ENCODE measurements at regions not wholly inside any gene's neighbourhood (a gene's known extent, or its start where the extent isn't known, plus 50 kb on each side); places are given as distances from the start of the nearest gene placed in this dataset.
"Not testable (repeated sequence)": the region's sequence is repeated elsewhere in the genome, so short reads cannot be mapped to it uniquely, and the experiment has no call there.

DNA sequence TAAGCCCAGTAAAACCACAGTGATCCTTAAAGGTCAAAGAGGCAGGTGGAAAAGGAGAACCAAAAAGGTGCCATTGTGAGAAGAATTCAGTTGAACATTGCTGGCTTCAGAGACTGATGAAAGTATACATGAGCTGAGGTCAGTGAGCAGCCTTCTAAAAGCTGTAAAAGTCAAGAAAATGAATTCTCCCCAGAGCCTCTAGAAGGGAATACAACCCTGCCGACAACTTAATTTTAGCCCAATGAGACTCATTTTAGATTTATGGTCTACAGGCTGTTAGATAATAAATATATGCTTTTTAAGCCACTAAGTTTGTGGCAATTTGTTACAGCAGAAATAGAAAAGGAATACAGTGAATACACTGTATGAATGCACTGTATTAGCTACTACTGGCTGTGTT, 911.4 kb downstream of the TRIB2 start:
- peaks cover 5% of the 10 kb centered on the region for H3K9me3 Mint-ChIP-seq
- no peaks in the 10 kb centered on the region for H3K36me3 Mint-ChIP-seq (ENCODE audit: low read depth)
- no peaks in the 10 kb centered on the region for H3K4me1 Mint-ChIP-seq
- no peaks in the 10 kb centered on the region for H3K27me3 Mint-ChIP-seq
- DNase-seq, result no peak
- H3K27ac Mint-ChIP-seq, result no peak overlapping the region
- ChIA-PET CTCF (no interaction called here), POLR2A (no interaction called here)
- H3K4me3 Mint-ChIP-seq, result no peak overlapping the region

GRCh38 chr2:13638181-13638580, 921.4 kb downstream of the TRIB2 start:
- Mint-ChIP-seq H3K4me1 (no peaks in the 10 kb centered on the region), H3K27me3 (no peaks in the 10 kb centered on the region), H3K9me3 (peaks cover 9% of the 10 kb centered on the region), H3K36me3 (ENCODE audit: low read depth) (no peaks in the 10 kb centered on the region), H3K27ac (no peak overlapping the region), H3K4me3 (no peak overlapping the region)
- CTCF ChIA-PET, result no interaction called here
- POLR2A ChIA-PET, result no interaction called here
- no peak for DNase-seq

DNA sequence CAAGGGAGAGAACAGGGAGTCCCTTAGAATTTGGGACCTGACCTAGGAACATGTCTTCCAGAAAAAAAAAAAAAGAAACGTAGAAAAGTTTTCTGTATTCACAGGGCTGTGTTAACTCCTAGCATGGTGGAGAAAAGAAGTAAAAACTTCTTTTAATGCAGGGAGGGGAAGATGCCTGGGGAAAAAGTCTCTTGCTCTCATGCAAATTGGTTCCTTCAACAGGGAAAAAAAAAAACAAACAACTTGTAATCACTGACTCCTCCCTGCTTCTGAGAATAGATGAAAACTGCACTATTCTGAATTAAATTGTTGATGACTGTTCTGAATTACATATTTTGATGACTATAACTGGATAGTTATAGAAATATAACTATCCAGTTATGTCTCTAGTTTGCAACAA, 933.2 kb downstream of the TRIB2 start:
- ChIA-PET CTCF (no interaction called here), POLR2A (no interaction called here)
- Mint-ChIP-seq H3K9me3 (peaks cover 4% of the 10 kb centered on the region), H3K27ac (no peak overlapping the region), H3K4me3 (no peak overlapping the region), H3K36me3 (ENCODE audit: low read depth) (no peaks in the 10 kb centered on the region), H3K4me1 (no peaks in the 10 kb centered on the region), H3K27me3 (no peaks in the 10 kb centered on the region)
- no peak for DNase-seq

- DNase-seq, result no peak
- no peak overlapping the region for H3K27ac Mint-ChIP-seq
- no peak overlapping the region for H3K4me3 Mint-ChIP-seq
- H3K36me3 Mint-ChIP-seq (ENCODE audit: low read depth), result no peaks in the 10 kb centered on the region
- CTCF ChIA-PET, result no interaction called here
- no peaks in the 10 kb centered on the region for H3K4me1 Mint-ChIP-seq
- peaks cover 4% of the 10 kb centered on the region for H3K9me3 Mint-ChIP-seq
- H3K27me3 Mint-ChIP-seq, result no peaks in the 10 kb centered on the region
- POLR2A ChIA-PET, result no interaction called here
Observed at GRCh38 chr2:13650586-13651180, 933.9 kb downstream of the TRIB2 start.

GRCh38 chr2:13651684-13652131, 935.0 kb downstream of the TRIB2 start:
- H3K36me3 Mint-ChIP-seq (ENCODE audit: low read depth), result no peaks in the 10 kb centered on the region
- H3K27me3 Mint-ChIP-seq, result no peaks in the 10 kb centered on the region
- H3K4me1 Mint-ChIP-seq, result no peaks in the 10 kb centered on the region
- ChIA-PET CTCF (no interaction called here), POLR2A (no interaction called here)
- DNase-seq, result no peak
- peaks cover 2% of the 10 kb centered on the region for H3K9me3 Mint-ChIP-seq
- no peak overlapping the region for H3K27ac Mint-ChIP-seq
- H3K4me3 Mint-ChIP-seq, result no peak overlapping the region

DNA sequence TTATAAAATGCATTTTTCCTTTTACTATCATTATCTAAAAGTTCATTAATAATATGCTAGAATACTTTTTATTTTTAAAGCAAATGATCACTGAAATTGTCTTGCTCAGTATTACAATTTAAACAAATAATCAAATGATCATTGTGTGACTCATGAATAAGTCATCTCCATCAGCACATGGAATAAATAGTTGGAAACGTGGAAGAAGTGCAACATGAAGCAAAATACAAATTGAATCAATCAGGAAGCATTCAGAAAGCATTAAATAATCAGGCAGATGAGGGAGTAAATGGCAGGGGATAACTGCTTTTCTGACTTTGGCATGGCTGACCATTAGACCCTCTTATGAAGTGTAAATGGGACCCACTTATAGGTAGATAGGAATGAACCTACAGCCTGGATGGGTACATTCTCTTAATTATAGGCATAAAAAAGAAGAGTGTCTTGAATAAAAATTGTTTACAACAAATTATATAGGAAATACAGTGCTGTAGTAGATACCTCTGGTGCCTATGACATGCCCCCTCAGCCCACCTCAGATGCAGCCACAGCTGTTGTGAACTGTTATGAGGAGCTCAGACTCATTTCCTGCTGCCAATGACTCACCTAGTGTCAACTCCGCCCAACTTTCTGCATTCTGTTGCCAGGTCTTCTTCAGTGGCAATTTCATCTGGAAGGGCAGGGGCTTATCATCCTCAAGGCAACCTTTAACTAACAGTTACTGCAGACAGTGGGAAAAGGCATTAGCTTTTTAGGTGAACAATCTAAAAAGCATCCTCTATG, 936.0 kb downstream of the TRIB2 start:
- ChIA-PET POLR2A (no interaction called here), CTCF (no interaction called here)
- H3K36me3 Mint-ChIP-seq (ENCODE audit: low read depth), result no peaks in the 10 kb centered on the region
- peaks cover 2% of the 10 kb centered on the region for H3K9me3 Mint-ChIP-seq
- no peaks in the 10 kb centered on the region for H3K27me3 Mint-ChIP-seq
- no peaks in the 10 kb centered on the region for H3K4me1 Mint-ChIP-seq
- H3K4me3 Mint-ChIP-seq, result no peak overlapping the region
- no peak overlapping the region for H3K27ac Mint-ChIP-seq
- no peak for DNase-seq

DNA sequence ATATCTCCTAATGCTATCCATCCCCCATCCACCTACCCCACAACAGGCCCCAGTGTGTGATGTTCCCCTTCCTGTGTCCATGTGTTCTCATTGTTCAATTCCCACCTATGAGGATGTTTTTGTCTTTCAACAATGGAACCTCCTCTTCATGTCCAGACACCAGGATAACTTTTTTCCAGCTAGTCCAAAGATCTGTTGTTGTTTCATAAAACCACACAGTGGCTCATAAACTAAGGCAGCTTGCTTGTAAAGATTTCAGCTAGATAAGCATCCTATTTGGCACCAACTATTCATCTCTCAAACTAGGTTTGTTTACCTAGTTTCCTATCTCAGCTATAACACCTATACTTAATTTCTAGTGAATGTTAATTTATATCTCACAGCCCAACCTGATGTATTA, 937.7 kb downstream of the TRIB2 start:
- H3K4me1 Mint-ChIP-seq, result no peaks in the 10 kb centered on the region

DNA sequence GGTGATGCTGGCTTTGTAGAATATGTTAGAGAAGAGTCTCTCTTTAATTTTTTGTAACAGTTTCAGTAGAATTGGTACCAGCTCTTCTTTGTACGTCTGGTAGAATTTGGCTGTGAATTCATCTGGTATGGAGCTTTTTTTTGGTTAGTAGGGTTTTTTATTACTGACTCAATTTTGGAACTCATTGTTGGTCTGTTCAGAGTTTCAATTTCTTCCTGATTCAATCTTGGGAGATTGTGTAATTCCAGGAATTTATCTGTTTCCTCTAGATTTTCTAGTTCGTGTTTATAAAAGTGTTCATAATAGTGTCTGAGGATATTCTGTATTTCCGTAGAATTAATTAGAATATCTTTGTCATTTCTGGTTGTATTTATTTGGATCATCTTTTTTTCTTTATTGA, 943.5 kb downstream of the TRIB2 start:
- DNase-seq, result no peak
- H3K27me3 Mint-ChIP-seq, result no peaks in the 10 kb centered on the region
- ChIA-PET CTCF (no interaction called here), POLR2A (no interaction called here)
- H3K4me1 Mint-ChIP-seq, result no peaks in the 10 kb centered on the region
- no peak overlapping the region for H3K27ac Mint-ChIP-seq
- H3K4me3 Mint-ChIP-seq, result no peak overlapping the region
- H3K36me3 Mint-ChIP-seq (ENCODE audit: low read depth), result no peaks in the 10 kb centered on the region
- peaks cover 6% of the 10 kb centered on the region for H3K9me3 Mint-ChIP-seq

More for the DNA sequence above, 937.7 kb downstream of the TRIB2 start:
- DNase-seq, result no peak
- no peak overlapping the region for H3K27ac Mint-ChIP-seq
- H3K9me3 Mint-ChIP-seq, result peaks cover 2% of the 10 kb centered on the region
- no peak overlapping the region for H3K4me3 Mint-ChIP-seq
- H3K36me3 Mint-ChIP-seq (ENCODE audit: low read depth), result no peaks in the 10 kb centered on the region
- CTCF ChIA-PET, result no interaction called here
- no peaks in the 10 kb centered on the region for H3K27me3 Mint-ChIP-seq
- POLR2A ChIA-PET, result no interaction called here

DNA sequence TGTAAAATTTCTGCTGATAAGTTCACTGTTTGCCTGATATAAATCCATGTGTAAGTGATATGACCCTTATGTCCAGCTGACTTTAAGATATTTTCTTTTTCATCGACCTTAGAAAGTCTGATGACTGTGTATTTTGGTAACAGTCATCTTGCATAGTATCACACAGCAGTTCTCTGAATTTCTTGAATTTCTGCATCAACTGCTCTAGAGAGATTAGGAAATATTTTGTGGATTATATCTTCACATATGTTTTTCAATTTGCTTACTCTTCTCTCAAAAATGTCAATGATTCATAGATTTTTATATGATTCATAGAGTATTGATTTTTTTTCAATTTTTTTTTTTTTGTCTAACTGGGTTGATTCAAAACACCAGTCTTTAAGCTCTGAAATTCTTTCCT, 945.3 kb downstream of the TRIB2 start:
- no peak for DNase-seq
- Mint-ChIP-seq H3K4me1 (no peaks in the 10 kb centered on the region), H3K9me3 (peaks cover 6% of the 10 kb centered on the region), H3K27ac (no peak overlapping the region), H3K27me3 (no peaks in the 10 kb centered on the region), H3K36me3 (ENCODE audit: low read depth) (no peaks in the 10 kb centered on the region), H3K4me3 (no peak overlapping the region)
- ChIA-PET POLR2A (no interaction called here), CTCF (no interaction called here)

- no peaks in the 10 kb centered on the region for H3K36me3 Mint-ChIP-seq (ENCODE audit: low read depth)
- no peaks in the 10 kb centered on the region for H3K27me3 Mint-ChIP-seq
- no peak overlapping the region for H3K4me3 Mint-ChIP-seq
- DNase-seq, result no peak
- peaks cover 8% of the 10 kb centered on the region for H3K9me3 Mint-ChIP-seq
- H3K4me1 Mint-ChIP-seq, result no peaks in the 10 kb centered on the region
- H3K27ac Mint-ChIP-seq, result no peak overlapping the region
- ChIA-PET POLR2A (no interaction called here), CTCF (no interaction called here)
Observed at GRCh38 chr2:13666582-13667414, 950.1 kb downstream of the TRIB2 start.

DNA sequence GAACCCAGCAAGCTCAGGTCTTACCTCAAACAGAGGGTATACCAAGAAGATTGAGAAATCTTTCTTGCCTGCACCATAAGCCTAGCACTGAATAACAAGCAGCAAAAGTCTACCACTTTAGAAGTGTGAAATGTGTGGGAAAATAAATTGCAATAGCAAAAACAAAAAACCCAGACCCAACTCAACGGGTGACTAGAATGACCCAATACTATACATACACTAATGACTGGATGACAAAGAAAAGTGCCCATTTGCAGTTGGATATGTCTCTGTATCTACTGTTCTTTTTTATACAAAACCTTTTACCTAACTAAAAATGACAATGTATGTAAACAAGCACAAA, 950.6 kb downstream of the TRIB2 start:
- Mint-ChIP-seq H3K4me3 (no peak overlapping the region), H3K4me1 (no peaks in the 10 kb centered on the region), H3K27ac (no peak overlapping the region), H3K36me3 (ENCODE audit: low read depth) (no peaks in the 10 kb centered on the region), H3K9me3 (peaks cover 8% of the 10 kb centered on the region), H3K27me3 (no peaks in the 10 kb centered on the region)
- ChIA-PET POLR2A (no interaction called here), CTCF (no interaction called here)
- DNase-seq, result no peak

DNA sequence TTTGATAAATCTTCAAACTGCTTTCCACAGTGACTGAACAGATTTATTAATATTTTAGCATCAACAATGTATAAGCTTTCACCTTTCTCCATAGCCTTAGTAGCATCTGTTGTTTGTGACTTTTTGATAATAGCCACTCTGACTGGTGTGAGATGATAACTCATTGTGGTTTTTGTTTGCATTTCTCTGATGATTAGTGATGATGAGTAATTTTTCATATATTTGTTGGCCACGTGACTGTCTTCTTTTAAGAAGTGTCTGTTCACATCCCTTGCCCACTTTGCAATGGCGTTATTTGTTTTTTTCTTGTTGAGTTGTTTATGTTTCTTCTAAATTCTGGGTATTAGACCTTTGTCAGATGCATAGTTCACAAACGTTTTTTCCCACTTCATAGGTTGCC, 952.9 kb downstream of the TRIB2 start:
- no peaks in the 10 kb centered on the region for H3K27me3 Mint-ChIP-seq
- H3K9me3 Mint-ChIP-seq, result peaks cover 3% of the 10 kb centered on the region
- no peaks in the 10 kb centered on the region for H3K4me1 Mint-ChIP-seq
- ChIA-PET POLR2A (no interaction called here), CTCF (no interaction called here)
- H3K36me3 Mint-ChIP-seq (ENCODE audit: low read depth), result no peaks in the 10 kb centered on the region
- no peak overlapping the region for H3K27ac Mint-ChIP-seq
- no peak overlapping the region for H3K4me3 Mint-ChIP-seq
- no peak for DNase-seq

- H3K36me3 Mint-ChIP-seq (ENCODE audit: low read depth); CTCF ChIA-PET; H3K4me1 Mint-ChIP-seq; H3K4me3 Mint-ChIP-seq; H3K27ac Mint-ChIP-seq; H3K27me3 Mint-ChIP-seq; H3K9me3 Mint-ChIP-seq; DNase-seq; POLR2A ChIA-PET: not testable (repeated sequence)
Observed at GRCh38 chr2:13673821-13674220, 957.1 kb downstream of the TRIB2 start.

DNA sequence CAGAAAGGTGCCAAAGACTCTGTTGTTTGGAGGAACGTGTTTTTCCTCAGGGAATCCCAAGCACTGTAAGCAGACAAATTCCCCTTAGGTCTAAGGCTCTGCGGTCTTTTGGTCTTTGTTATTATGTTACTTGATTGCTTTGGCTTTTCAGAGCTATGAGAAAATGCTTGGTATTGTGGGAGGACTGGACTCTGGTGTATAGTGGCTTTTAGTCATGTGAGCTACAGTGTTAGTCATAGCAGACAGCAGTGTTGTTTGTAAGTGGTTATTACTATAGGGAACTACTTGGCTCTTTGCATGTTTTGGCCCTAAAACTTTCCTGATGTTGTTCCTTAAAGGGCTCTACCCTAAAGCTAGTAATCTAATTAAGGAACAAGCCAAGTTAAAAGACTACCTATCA, 956.2 kb upstream of the LRATD1 start:
- Mint-ChIP-seq H3K4me1 (no peaks in the 10 kb centered on the region), H3K27me3 (no peaks in the 10 kb centered on the region), H3K4me3 (no peak overlapping the region), H3K9me3 (peaks cover 5% of the 10 kb centered on the region), H3K27ac (no peak overlapping the region), H3K36me3 (ENCODE audit: low read depth) (no peaks in the 10 kb centered on the region)
- no peak for DNase-seq
- ChIA-PET CTCF (no interaction called here), POLR2A (no interaction called here)

Data from activated CD4-positive, alpha-beta T cell treated with anti-CD3 and anti-CD28 coated beads, Interleukin-2, amount 10 ng/mL, durations not matched to agents 7 days and 5 days (primary cell).